Cerebellar nuclear complex (tissue), 1 donor: ENCODE measurements at regions not wholly inside any gene's neighbourhood (a gene's known extent, or its start where the extent isn't known, plus 50 kb on each side); places are given as distances from the start of the nearest gene placed in this dataset.
"Not testable (repeated sequence)": the region's sequence is repeated elsewhere in the genome, so short reads cannot be mapped to it uniquely, and the experiment has no call there.

Source experiments
- DNase-seq, 2 experiments: peaks; one replicate each; lab custom pipeline; 2025; lab: John Stamatoyannopoulos, UW

DNA sequence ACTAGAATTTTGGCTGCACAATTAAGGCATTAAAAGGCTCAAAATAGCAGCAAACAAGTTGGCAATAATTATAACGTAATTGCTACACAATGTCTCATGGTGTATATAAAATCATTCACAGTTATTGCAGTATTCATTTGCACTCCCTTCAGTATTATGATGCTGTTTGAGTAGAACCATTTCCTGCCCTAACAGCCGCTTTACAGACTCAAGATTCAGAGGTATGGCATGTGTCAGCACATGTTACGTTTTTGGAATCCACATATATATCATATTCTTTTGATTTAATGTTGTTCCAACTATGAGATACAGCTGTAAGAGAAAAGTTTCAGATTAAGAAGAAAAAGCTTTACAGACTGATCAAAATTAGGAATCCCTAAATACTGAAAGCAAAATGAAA lies 56.3 kb upstream of the NCKAP5 start:
- no peak for DNase-seq

DNA sequence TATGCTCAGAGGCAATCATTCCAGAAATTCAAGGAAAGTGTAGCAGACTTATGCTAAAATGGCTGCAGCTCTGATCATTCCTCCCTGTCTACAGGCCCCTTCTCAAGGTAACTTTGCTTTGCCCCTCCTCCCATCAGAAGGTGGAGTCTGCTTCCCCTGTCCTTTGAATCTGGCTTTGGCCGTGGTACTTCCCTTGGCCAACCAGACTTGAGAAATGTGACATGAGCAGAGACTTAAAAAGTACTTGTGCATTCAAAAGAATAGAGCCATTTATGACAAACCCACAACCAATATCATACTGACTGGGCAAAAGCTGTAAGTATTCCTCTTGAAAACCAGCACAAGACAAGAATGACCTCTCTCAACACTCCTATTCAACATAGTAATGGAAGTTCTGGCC lies 59.5 kb upstream of the NCKAP5 start:
- no peak for DNase-seq

DNA sequence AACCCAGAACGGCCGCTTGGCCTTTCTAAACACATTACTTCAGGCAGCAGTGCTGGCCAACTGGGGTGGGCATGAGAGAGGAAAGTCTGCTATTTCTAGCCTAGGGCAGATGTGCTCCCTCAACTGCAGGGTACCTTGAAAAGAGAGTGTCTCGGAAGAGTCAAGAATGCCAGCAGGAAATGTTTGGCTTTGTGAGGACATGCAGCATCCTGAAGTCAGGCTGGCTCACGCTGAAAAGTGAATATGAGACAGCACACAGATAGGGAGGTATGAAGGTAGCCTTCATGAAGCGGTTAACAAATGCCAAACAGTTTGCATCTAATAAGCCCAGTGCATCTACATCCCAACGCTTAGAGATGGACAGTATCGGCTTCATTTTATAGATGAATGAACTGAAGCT lies 65.0 kb upstream of the NCKAP5 start:
- no peak for DNase-seq

DNA sequence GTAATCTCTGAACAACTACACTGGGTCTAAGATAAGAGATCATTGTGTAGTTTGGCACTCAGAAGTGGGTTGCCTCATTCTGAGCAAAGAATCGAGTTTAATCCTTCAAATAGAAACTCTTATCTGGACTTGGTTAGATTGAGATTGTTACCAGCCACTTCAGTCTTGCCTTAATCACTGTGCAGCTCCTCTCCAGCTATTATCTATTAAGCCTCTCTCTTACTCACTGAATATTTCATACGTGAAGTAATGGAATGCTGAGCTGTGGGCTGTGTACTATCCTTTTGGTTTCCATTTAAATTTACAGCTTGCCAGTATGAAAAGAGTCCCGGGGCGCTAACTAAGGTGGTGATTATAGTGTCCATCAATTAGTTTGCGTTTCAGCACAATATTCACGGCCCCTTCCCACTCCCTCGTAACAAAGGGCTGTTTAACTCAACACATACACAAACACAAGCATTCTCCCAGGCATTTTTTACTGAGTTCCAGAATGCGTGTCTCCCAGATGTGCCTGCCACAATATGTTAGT lies 65.7 kb upstream of the NCKAP5 start:
- no peak for DNase-seq

DNA sequence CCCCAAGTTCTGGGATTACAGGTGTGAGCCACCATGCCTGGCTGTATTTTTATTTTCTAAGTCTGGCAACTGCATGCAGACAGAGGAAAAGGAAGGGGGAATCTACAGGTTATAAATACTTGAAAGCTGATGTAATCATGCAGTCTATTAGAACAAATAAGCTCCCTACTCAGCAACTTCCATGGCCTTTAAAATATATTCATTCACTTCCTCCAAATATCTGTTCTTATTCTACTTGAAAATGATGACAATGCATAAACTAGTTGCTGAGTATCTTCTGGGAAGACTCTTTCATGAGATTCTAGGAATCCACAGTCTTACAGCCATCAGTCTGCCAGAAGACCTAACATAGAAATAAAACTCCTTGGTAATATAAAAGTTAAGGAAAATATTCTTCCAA lies 66.9 kb upstream of the NCKAP5 start:
- DNase-seq, result no peak

DNA sequence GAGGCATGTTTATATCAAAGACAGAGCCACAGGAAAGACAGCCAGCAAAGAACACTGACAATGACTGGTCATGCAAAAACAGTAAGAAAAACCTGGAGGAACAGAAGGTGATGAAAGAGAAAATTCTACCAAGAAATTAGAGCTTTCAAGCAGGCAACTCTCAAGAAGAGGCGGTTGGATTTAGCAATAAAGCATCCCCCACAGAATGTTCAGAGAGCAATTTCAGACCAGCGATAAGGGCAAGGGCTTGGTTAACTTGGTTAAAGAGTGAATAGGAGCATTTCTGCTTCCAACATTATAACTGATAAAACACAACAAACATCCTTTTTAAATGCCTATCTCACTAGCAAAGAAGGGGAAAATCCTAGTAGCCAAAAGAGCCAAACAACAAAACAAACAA lies 68.0 kb upstream of the NCKAP5 start:
- DNase-seq, result no peak

DNA sequence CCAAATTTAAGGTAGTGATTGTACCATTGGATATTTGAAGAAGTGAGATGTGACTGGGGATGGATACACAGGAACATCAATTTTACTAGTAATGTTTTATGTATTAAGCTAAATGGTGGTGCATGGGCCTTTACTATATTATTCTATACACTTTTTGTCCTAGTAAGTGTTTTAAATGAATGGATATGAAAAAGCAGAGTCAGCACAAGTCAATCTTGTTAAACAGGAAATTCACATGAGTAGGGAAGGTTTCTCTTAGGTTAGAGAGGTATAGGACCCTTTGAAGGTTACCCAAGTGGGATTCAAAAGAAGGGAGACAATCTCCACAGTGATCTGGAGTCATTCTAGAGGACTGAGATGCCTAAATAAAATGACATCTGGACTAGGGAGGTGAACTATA lies 71.8 kb upstream of the NCKAP5 start:
- DNase-seq, result no peak

DNA sequence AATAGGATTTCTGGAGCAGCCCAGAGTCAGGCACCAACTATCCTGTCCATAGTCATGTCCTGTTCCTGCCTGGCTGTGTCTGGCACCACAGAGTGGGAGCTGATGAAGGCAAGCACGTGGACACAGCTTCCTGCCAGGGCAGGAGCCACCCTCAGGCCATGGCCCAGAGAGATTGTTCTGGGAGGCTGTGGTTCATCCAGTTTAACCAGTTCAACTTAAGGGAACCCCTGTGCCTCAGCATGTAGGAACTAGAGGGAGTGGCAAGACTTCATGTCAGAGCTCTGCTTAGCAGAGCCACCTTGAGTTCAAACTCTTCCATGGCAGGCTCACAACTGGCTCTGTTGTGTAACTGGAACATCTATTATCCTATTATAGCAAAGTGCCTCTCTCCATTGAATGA lies 73.2 kb upstream of the NCKAP5 start:
- no peak for DNase-seq

DNA sequence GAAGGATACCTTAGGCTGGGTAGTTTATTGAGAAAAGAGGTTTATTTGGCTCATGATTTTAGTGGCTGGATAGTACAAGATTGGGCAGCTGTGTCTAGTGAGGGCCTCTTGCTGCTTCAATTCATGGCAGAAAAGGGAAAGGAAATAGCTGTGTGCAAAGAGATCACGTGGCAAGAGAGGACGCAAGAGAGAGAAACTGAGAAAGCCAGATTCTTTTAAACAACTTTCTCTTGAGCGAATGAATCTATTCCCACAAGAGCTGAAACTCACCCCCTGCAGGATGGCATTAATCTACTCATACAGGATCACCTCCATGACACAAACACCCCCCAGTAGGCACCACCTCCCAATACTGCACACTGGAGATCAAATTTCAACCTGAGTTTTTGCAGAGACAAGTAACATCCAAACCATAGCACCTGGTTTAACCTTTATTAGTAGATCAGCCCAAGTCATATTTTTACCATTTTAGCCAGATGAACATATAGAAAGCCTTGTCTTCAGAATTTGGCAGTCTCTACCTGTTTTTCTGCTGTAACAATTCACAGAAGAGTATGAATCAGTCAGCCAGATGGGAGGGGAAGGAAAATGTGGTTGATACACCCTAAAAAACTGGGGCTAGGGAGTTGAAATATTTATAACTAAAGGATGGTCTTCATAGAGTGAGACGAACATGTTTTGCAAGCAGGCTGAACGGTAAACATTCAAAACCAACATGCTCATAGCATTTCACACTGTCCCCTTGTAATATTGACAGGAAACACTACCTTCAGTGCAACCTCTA lies 73.9 kb upstream of the NCKAP5 start:
- DNase-seq, result no peak

DNA sequence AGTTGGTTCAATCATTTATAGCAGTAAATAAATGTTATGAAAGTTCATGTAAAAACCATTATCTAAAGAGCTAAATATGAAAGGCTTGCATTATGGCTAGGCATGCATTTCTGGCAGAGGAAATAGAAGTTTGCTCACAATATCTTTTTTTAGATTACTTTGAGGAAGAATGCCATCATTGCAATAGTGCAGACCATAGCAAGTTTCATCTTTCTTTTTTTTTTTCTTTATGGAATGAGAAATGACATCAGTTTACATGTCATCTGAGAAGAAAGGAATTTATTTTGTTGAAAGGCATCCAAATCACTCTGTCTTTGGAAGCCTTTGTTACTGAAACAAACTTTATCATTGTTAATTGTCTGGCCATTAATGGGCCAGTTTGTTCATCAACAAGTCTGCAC lies 74.5 kb upstream of the NCKAP5 start:
- DNase-seq, result no peak

DNA sequence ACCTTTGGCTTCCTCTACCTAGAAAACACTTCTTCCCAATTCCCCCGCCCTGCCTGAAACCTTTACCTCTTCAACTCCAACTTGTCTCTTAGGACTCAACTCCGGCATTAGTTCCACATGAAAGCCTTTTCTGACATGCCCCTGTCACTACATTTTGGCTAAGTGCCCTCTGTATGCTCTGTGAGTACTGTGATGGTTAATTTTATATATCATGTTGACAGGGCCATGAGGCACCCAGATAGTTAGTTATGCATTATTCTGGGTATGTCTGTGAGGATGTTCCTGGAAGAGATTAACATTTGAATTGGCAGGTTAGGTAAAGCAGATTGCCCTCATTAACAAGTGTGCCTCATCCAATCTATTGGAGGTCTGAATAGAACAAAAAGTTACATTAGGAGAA lies 75.6 kb upstream of the NCKAP5 start:
- DNase-seq, result no peak

DNA sequence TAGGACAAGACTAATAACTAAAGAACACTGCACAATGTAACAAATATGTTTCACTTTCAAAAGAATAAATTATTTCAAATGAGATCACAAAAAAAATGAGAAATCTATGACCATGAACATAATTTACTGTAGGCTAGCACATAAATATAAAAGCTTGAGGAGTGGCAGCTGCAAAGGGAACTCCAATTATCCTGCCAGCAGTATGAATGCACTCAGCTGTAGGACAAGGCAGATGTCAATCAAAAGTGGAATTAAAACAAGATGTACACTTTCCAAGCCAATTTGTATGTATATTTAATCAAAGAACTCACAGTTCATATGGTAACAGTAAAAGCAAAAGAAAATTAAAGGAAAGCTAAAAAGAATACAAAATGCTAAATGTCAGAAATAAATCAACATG lies 76.6 kb upstream of the NCKAP5 start:
- DNase-seq, result no peak

DNA sequence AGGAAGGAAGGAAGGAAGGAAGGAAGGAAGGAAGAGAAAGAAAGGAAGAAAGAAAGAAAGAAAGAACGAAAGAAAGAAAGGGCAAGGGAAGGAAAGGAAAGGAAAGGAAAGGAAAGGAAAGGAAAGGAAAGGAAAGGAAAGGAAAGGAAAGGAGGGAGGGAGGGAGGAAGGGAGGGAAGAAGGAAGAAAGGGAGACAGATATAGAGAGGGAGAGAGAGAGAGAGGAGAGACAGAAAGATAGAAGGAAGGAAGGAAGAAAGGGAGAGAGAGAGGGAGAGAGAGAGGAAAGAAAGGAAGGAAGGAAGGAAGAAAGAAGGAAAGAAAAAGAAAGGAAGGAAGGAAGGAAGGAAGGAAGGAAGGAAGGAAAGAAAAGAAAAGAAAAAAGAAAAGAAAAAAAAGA lies 79.1 kb upstream of the NCKAP5 start:
- not testable (repeated sequence) for DNase-seq

DNA sequence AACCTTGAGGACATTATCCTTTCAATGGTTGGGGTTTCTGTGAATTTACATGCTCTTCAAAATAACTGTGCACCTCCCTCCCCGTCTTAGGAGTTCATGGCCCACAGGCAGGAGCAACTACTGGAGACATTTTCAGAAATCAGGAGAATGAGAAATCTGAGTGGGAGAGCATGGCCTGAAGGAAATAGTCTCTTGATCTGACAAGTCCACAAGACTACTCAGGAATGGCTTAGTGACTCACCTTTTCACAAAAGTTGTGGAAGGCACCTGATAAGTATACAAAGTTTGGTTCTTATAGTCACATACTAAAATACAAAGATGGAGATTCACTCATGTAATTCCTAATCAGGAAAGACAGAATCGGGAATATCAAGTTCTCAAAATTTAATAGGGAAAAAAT lies 83.6 kb upstream of the NCKAP5 start:
- no peak for DNase-seq

DNA sequence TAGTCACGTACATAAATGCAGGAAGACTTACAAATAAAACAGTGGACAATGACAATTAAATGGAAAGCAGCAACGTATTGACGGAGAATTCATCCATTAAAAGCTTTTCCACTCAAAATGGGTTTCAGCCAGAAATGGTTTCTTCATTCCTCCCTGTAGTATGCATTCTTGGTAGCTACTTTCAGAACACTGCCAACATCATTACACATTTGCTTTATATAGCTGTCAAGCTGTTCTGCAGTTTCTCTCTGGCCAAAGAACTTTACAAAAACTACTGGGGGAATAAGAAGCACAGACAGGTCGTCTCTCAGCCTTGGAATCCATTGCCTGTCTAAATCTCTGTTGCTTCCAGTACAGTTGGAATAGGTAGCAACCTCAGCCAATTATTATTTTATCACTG lies 84.1 kb upstream of the NCKAP5 start:
- no peak for DNase-seq

DNA sequence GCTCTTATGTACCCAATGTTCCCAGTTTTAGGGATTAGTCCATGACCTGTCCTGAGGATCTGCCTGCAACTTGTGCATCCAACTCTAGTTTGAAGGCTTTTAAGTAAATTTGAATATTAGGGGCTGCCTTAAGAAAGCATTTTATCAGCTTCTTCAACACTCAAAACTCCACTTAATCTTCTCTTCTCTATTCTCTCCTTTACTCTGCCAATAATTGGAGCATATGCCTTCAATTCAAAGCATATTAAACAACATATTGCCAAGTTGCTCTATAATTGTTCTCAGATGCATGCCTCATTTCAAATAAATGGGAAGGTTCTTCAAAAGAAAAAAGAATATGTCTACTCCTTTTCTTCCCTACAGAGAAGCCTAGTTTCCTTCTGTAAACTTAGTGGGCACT lies 84.8 kb upstream of the NCKAP5 start:
- DNase-seq, result no peak

DNA sequence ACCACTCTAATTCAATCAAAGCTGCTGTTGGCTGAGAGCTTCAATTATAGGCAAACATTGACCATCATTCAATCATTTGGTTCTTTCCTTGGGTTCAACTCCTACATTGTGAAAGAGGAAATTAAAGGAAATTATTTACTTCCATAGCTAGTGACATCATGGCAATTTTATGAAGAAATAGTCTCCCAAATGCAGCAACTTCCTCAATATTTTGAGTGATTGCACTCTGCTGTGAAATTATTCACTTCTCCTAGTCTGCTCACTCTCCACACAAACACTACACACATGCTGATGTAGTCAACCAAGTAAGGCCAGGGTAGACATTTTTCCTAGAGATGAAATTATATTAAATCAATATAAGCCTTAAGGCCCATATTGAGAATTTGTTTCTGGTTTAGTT lies 86.7 kb upstream of the NCKAP5 start:
- DNase-seq, result no peak

DNA sequence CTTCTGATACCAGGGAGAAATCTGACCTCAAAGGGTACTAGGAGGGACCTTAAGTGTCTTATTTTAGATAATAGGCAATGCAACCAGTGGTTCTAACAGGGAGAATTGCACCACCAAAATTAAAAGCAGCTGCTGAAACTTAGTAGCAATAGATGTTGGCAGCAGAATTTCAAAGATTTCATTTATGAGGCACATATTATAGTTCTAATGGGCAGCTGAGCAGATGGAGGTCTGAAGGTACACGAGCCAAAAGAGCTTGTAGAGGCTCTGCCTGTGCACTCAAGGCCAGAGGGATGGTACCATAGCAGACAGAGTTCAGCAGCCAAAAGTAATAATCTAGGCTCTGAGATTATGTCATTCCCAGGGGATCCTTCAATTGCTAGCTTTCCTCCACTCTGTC lies 87.3 kb upstream of the NCKAP5 start:
- no peak for DNase-seq

DNA sequence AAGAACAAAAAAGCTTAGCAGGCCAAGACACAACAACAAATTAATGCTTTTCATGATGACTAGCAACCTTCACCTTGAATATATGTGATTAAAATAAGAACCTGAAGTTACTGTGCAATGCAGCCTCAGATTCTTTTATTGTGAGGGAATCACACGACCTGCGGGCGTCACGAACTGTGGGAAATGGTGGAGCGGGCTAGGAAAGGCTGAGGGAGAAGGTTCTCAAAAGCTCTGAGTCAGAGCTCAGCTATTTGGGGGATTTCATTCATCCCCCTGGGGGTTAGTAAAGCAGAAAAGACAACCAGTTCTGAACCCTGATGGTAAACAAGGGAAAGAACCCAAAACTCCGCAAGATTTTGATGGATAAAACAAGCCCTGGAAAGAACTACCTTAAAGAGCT lies 89.3 kb upstream of the NCKAP5 start:
- DNase-seq, result no peak

DNA sequence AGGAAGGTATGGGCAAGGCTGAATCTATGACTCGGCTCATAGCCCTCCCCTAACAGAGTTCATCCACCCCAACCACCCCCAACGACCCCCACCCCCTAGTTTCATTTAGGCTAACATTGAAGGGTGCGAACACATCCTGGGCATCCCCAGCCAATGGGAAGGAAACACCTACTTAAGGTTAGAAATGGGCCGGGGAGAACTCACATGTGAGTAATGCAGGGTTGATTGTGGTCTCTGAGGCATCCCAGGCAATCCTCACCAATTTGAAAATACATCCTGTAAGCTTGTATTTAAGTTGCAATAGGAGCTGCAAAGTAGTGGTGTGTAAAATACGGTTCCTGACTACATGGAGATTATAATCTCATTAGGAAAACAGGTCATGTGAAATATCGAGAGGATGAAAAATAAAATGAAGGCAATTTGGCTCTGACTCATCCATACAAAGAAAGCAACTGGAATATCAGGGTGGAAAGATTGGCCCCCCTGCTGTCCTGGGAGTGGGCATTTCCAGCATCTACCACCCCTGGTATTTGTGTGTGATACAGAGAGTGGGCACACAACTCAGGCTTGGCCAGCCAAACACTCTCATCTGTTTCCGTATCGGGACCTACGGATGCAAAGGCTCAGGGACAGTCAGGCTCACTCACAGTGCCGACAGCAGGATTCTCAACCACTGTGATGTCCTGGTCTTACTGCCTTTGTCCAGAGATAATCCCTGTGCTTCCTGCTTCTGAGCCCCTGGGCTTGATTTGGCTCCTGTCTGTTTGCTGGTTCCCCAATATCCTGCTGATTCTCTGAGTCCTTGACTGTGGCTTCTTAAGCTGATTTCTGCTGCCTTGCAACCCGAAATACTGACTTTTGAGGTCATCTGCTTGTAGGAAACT lies 90.0 kb upstream of the NCKAP5 start:
- no peak for DNase-seq

DNA sequence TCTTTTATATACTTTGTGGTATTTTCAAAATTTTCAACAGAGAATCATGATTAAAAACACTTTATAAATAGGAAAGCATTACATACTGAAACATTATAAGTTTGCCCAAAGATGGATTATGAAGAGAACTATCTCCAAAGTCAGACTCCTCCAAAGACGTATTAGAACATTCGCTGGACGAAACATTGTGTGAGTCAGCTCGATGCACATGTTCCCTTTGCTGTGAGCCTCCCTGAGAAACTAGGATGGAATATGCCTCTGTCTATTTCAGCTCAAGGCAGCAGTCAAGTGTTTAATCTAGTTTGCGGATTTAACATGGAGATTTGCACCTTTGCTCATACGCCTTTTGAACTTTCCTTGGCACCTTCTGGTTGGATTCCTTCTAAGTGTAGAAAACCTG lies 92.2 kb upstream of the NCKAP5 start:
- DNase-seq, result no peak

DNA sequence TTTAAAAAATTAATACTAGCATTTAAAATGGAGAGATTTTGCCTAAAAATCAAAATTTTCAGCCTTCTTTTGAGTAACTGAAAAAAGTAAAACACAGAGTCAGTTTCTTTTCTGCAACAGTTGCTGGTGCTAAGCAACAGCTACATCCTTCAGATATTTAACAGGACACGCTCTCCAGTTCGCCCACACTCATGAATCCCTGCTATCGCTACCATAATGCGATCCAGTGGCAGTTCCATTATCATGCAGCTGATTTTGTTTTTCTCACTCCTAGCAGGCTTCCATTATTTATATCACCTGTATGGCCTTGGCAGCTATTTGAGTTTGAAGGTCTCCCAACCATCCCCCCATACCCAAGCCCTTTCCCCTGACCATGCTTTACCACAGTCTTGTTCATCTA lies 93.1 kb upstream of the NCKAP5 start:
- DNase-seq, result no peak

DNA sequence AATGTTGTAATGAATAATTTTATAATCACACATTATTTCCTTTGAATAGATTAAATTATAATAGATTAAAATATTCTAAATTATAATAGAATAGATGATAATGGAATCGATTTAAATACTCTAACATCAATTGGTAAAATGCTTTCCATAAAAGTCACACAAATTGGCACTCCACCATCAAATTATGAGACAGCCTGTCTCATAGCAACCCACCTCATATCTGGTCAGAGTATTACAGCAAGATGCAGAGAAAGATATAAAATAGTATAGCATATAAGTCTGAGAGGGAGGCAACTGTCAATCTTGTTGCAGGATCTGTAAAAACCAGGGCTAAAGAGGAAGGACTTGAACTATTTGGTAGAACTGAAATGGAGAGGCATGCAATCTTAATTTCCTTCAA lies 98.4 kb upstream of the NCKAP5 start:
- no peak for DNase-seq
